Parathyroid adenoma (tissue), 2 donors: ENCODE measurements at regions not wholly inside any gene's neighbourhood (a gene's known extent, or its start where the extent isn't known, plus 50 kb on each side); places are given as distances from the start of the nearest gene placed in this dataset.

Source experiments
- H2AFZ ChIP-seq: fragments of 300-600 bp; sonication (generic); one replicate; pipeline ENCODE4 v1.7.0; 2017; ENCODE audit warnings: antibody characterized with exemption, mild to moderate bottlenecking
- H3K27ac ChIP-seq: fragments of 300-600 bp; sonication (generic); one replicate; pipeline ENCODE4 v1.7.0; 2017
- H3K27me3 ChIP-seq: fragments of 300-600 bp; sonication (generic); one replicate; pipeline ENCODE4 v1.7.0; 2017; ENCODE audit warnings: low read length; ENCODE audit not compliant: control insufficient read depth, insufficient read depth
- H3K36me3 ChIP-seq: fragments of 300-600 bp; sonication (generic); one replicate; pipeline ENCODE4 v1.7.0; 2017; ENCODE audit warnings: low read length; ENCODE audit not compliant: control insufficient read depth, insufficient read depth
- H3K4me1 ChIP-seq: fragments of 300-600 bp; sonication (generic); one replicate; pipeline ENCODE4 v1.7.0; 2017; ENCODE audit warnings: control low read depth
- H3K4me2 ChIP-seq: fragments of 300-600 bp; sonication (generic); one replicate; pipeline ENCODE4 v1.7.0; 2017; ENCODE audit warnings: low read length
- H3K4me3 ChIP-seq: fragments of 300-600 bp; sonication (generic); one replicate; pipeline ENCODE4 v1.7.0; 2017; ENCODE audit warnings: low read depth, low read length
- H3K79me2 ChIP-seq: fragments of 300-600 bp; sonication (generic); one replicate; pipeline ENCODE4 v1.7.0; 2017; ENCODE audit warnings: control low read depth
- H3K9ac ChIP-seq: fragments of 300-600 bp; sonication (generic); one replicate; pipeline ENCODE4 v1.7.0; 2017; ENCODE audit warnings: mild to moderate bottlenecking
- H3K9me3 ChIP-seq: fragments of 300-600 bp; sonication (generic); one replicate; pipeline ENCODE4 v1.7.0; 2017; ENCODE audit warnings: low read length; ENCODE audit not compliant: control insufficient read depth
- TF ChIP-seq, protein P1 (sequence below): fragments of 300-600 bp; sonication (generic); IDR thresholded peaks from one replicate; pipeline ENCODE4 v1.7.0; 2017; ENCODE audit warnings: antibody characterized with exemption, mild to moderate bottlenecking
- donor health status: primary hyperparathyroidism.

DNA sequence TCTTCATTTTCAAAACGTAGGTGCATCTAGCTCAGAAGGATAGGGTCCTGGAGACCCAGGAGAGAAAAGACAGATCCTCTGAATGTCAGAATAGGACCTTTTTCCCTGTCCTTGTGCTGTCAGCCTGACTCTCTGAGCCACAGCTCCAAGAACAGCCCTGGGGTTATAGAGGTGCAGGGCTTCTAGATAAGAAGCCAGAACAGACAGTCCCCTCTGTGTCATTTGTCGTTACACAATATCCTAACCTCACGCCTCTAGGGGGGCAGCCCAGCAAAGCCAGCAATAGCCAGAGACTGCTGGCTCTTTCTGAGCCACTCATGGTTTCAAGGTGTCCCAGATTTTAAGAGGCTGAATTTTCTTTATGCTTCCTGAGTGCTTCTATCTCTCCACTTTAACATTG is 153.2 kb upstream of the THBS1 start:
- no peaks in the 10 kb centered on the region for H3K36me3 ChIP-seq
- H3K4me1 ChIP-seq: no peaks in the 10 kb centered on the region
- H3K27me3 ChIP-seq: no peaks in the 10 kb centered on the region
- TF ChIP-seq, protein P1, sequence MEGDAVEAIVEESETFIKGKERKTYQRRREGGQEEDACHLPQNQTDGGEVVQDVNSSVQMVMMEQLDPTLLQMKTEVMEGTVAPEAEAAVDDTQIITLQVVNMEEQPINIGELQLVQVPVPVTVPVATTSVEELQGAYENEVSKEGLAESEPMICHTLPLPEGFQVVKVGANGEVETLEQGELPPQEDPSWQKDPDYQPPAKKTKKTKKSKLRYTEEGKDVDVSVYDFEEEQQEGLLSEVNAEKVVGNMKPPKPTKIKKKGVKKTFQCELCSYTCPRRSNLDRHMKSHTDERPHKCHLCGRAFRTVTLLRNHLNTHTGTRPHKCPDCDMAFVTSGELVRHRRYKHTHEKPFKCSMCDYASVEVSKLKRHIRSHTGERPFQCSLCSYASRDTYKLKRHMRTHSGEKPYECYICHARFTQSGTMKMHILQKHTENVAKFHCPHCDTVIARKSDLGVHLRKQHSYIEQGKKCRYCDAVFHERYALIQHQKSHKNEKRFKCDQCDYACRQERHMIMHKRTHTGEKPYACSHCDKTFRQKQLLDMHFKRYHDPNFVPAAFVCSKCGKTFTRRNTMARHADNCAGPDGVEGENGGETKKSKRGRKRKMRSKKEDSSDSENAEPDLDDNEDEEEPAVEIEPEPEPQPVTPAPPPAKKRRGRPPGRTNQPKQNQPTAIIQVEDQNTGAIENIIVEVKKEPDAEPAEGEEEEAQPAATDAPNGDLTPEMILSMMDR: no peak
- H3K9ac ChIP-seq: no peak overlapping the region
- no peak overlapping the region for H2AFZ ChIP-seq
- no peaks in the 10 kb centered on the region for H3K9me3 ChIP-seq
- H3K4me2 ChIP-seq: no peak overlapping the region
- no peaks in the 10 kb centered on the region for H3K79me2 ChIP-seq
- H3K27ac ChIP-seq: no peak overlapping the region
- H3K4me3 ChIP-seq: no peak overlapping the region

DNA sequence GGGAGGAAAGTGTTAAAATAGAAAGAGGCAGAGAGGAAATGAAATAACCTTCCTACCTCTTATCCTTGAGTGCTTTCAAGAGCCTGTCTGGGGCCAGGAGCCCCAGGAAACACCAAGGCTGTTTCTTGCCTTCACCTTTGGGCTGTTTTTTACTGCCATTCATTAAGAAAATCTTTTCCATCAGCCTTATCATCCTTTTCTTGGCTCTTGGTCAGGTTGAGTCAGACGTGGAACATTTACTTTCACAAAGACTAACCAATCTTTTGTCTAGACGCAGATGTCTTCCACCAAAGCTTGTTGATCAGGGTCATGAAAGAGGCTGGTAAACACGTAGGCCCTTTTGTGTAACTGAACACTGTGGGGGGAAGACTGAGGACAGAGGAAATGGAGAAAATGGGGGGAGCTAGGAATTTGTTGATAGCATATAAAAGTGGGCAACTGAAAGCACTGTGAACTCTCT is 151.0 kb upstream of the THBS1 start:
- Histone ChIP-seq H2AFZ (no peak overlapping the region), H3K4me3 (no peak overlapping the region), H3K27ac (no peak overlapping the region), H3K9ac (no peak overlapping the region), H3K9me3 (no peaks in the 10 kb centered on the region), H3K4me1 (no peaks in the 10 kb centered on the region), H3K27me3 (no peaks in the 10 kb centered on the region), H3K4me2 (no peak overlapping the region), H3K79me2 (no peaks in the 10 kb centered on the region), H3K36me3 (no peaks in the 10 kb centered on the region)
- TF ChIP-seq, protein P1: no peak

DNA sequence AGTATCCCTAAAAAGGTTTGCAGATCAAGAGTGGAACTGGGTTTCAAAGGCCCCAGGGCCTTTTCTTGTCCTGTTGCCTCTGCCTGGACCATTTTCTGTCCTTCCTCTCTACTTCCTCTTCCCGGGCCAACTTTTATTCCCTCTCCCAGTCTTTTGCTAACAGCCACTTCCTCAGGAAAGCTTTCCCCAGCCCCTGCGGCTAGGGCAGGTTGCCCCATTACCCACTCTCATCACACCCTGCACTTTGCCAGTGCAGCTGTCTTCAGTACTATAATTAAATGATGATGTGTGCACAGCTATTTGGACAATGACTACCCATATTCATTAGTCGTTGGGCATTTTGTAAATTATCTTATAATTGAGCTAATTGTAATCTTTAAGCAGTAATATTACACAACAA is 150.5 kb upstream of the THBS1 start:
- Histone ChIP-seq H3K4me3 (no peak overlapping the region), H3K27ac (no peak overlapping the region), H3K9ac (no peak overlapping the region), H3K27me3 (no peaks in the 10 kb centered on the region), H3K4me2 (no peak overlapping the region), H3K36me3 (no peaks in the 10 kb centered on the region), H3K9me3 (no peaks in the 10 kb centered on the region), H2AFZ (no peak overlapping the region), H3K4me1 (no peaks in the 10 kb centered on the region), H3K79me2 (no peaks in the 10 kb centered on the region)
- TF ChIP-seq, protein P1: no peak

- H3K4me2 ChIP-seq: no peak overlapping the region
- no peaks in the 10 kb centered on the region for H3K27me3 ChIP-seq
- no peaks in the 10 kb centered on the region for H3K79me2 ChIP-seq
- TF ChIP-seq, protein P1: no peak
- H3K4me1 ChIP-seq: no peaks in the 10 kb centered on the region
- H3K9me3 ChIP-seq: no peaks in the 10 kb centered on the region
- no peaks in the 10 kb centered on the region for H3K36me3 ChIP-seq
- no peak overlapping the region for H3K9ac ChIP-seq
- no peak overlapping the region for H3K27ac ChIP-seq
- no peak overlapping the region for H3K4me3 ChIP-seq
- H2AFZ ChIP-seq: no peak overlapping the region
These were observed 149.5 kb upstream of the THBS1 start for GRCh38 chr15:39431376-39431775.

DNA sequence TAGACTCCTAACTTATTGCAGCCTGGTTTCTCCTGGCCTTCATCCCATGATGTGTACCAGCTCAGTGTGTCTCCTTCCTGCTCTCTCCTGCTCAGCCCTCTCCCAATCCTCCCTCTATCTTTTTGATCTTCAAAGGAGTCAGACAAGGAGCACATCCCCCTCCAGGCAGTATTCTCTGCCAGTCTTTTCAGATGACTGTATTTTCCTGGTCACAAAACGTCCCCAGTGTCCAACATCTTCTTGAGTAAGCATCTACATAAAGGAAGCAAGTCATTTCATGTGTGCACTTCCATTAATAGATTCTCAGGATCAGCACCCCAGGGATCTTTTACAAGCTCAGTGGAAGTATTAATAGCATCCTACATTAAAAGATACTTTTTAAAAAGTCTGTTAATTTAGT is 148.9 kb upstream of the THBS1 start:
- H3K9me3 ChIP-seq: no peaks in the 10 kb centered on the region
- H3K9ac ChIP-seq: no peak overlapping the region
- H3K4me3 ChIP-seq: no peak overlapping the region
- TF ChIP-seq, protein P1: no peak
- H2AFZ ChIP-seq: no peak overlapping the region
- H3K27ac ChIP-seq: no peak overlapping the region
- no peak overlapping the region for H3K4me2 ChIP-seq
- H3K27me3 ChIP-seq: no peaks in the 10 kb centered on the region
- no peaks in the 10 kb centered on the region for H3K4me1 ChIP-seq
- no peaks in the 10 kb centered on the region for H3K79me2 ChIP-seq
- no peaks in the 10 kb centered on the region for H3K36me3 ChIP-seq
